AG09309 (cell line): ENCODE measurements at regions not wholly inside any gene's neighbourhood (a gene's known extent, or its start where the extent isn't known, plus 50 kb on each side); places are given as distances from the start of the nearest gene placed in this dataset.
A peak's percentile ranks its signal among the peaks of the same experiment; 100 is the strongest.

Experiments used
- DNase-seq: peaks from one replicate; pipeline ENCODE4 v3.0.0-alpha.2; 2010; ENCODE audit warnings: low read depth
- H3K4me3 ChIP-seq: 2 replicates; pipeline ENCODE4 v1.5.1; 2011; ENCODE audit warnings: mild to moderate bottlenecking, low read depth, low read length, moderate library complexity; ENCODE audit not compliant: control insufficient read depth
- TF ChIP-seq, protein P1 (sequence below): IDR thresholded peaks from 2 replicates; pipeline ENCODE4 v1.5.1; 2011; ENCODE audit warnings: mild to moderate bottlenecking, low read depth, low read length, inconsistent platforms; ENCODE audit not compliant: insufficient read depth, control insufficient read depth; ENCODE audit errors: missing control alignments

DNA sequence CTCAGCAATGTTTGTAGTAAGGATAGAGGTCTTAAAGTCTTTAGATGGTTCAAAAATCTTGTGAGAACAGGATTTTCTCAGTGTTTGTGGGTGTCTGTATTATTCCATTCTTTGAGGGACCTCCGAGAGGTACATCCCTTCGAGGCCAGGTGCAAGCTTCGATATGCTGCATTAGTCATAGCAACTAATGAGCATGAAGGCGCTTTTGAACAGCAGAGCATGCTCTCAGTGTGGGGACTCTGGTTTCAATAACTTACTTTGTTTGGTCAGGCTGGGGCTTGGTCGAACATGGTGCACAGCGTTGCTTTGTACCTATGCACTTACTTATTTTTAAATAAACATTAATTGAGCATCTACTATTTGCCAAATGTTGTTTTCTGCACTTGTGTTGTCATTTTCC, 297.9 kb downstream of the CLIC5 start:
- TF ChIP-seq, protein P1, sequence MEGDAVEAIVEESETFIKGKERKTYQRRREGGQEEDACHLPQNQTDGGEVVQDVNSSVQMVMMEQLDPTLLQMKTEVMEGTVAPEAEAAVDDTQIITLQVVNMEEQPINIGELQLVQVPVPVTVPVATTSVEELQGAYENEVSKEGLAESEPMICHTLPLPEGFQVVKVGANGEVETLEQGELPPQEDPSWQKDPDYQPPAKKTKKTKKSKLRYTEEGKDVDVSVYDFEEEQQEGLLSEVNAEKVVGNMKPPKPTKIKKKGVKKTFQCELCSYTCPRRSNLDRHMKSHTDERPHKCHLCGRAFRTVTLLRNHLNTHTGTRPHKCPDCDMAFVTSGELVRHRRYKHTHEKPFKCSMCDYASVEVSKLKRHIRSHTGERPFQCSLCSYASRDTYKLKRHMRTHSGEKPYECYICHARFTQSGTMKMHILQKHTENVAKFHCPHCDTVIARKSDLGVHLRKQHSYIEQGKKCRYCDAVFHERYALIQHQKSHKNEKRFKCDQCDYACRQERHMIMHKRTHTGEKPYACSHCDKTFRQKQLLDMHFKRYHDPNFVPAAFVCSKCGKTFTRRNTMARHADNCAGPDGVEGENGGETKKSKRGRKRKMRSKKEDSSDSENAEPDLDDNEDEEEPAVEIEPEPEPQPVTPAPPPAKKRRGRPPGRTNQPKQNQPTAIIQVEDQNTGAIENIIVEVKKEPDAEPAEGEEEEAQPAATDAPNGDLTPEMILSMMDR: no peak
- no peak for DNase-seq
- H3K4me3 ChIP-seq: no peak overlapping the region

GRCh38 chr6:45717027-45717426, 298.6 kb downstream of the CLIC5 start:
- DNase-seq: no peak
- H3K4me3 ChIP-seq: no peak overlapping the region
- TF ChIP-seq, protein P1: no peak

GRCh38 chr6:45715508-45715803, 300.2 kb downstream of the CLIC5 start:
- TF ChIP-seq, protein P1: no peak
- DNase-seq: no peak
- no peak overlapping the region for H3K4me3 ChIP-seq

DNA sequence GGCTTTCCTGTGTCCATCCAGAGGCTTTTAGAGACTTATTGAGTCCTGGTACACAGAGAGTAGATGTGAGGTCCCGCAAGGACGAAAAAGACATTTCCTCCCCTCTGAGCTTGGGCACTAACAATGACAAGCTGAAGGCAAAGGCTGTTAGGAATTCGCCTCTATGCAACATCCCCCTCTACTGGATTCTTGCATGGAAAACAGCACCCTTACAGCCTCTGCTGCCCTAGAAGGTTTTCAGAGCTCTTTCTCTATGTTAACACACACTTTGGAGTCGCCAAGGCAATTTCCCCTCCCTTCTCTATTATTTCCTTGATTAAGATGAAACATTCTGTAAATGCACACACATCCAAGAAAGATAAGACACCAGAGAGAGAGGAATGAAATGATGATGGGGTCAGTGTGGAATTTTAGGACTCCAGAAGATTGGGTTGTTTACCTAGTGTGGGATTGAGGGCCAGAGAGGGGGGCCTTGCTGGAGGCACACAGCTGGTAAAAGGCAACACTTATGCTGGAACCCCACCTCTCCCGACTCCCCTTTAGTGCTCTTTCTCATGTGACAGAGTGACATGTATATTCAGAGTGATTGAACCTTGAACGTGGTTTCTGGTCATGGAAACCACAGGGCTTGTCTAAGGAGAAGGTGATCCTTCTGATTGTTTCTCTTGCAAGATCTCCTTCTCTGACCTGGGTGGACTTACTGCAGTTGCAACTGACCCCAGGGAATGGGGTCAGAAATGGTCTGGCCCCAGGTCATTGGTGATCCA, 300.7 kb downstream of the CLIC5 start:
- TF ChIP-seq, protein P1: peak; percentile 91
- H3K4me3 ChIP-seq: no peak overlapping the region
- DNase-seq: peak; percentile 75

DNA sequence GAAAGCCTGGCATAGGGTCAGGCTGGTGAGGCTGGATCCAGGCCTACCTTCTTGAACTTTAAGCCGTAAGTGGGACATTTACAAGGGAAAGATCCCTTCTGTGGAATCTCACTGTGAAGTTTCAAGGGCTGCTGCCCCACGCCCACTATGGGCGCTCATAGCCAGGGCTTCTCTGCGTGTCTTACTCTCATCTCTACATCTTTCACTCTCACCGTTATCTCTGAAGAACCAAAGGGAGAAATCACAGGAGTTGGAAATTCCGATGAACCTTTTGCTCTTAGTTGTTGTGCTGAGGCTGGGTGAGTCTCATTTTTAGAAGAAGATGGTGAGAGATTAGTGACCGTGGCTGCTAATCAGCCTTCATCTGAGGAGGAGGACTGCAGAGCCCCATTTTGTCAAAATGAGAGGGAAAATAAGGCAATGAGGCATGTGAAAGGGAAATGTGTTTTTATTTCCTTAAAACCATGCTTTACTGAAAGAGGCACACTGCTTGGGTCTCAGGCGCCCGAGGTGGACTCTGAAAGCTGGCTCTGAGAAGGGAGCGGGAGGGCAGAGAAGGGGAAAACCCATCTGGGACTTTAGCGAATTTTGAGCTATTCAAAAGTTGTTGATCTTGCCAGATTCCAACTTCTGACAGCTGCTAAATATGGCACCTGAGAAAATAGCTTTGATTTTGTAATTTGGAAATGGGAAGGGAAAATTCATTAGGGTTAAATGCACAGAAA, 301.5 kb downstream of the CLIC5 start:
- DNase-seq: no peak
- H3K4me3 ChIP-seq: no peak overlapping the region
- TF ChIP-seq, protein P1: no peak
